GM12872 (cell line): ENCODE measurements at regions not wholly inside any gene's neighbourhood (a gene's known extent, or its start where the extent isn't known, plus 50 kb on each side); places are given as distances from the start of the nearest gene placed in this dataset.

Source experiments
- CTCF ChIP-seq: IDR thresholded peaks from 3 replicates; pipeline ENCODE4 v1.5.1; 2011; ENCODE audit warnings: low read depth, mild to moderate bottlenecking, low read length, moderate library complexity; ENCODE audit not compliant: insufficient read depth

- no peak for TF ChIP-seq CTCF
Measured at GRCh38 chr3:78129707-78130106, 1089.8 kb downstream of the ROBO2 start.

GRCh38 chr3:78130741-78131290 lies 1090.9 kb downstream of the ROBO2 start:
- TF ChIP-seq CTCF, result no peak

GRCh38 chr3:78134496-78134895 lies 1094.6 kb downstream of the ROBO2 start:
- TF ChIP-seq CTCF, result no peak

- no peak for TF ChIP-seq CTCF
Measured at GRCh38 chr3:78139166-78139565, 1099.3 kb downstream of the ROBO2 start.

GRCh38 chr3:78140274-78140673 lies 1100.4 kb downstream of the ROBO2 start:
- TF ChIP-seq CTCF, result no peak

- TF ChIP-seq CTCF, result no peak
Measured at GRCh38 chr3:78140866-78141265, 1101.0 kb downstream of the ROBO2 start.

- no peak for TF ChIP-seq CTCF
Measured at GRCh38 chr3:78141269-78141668, 1101.4 kb downstream of the ROBO2 start.
